ENCODE measurements at regions not wholly inside any gene's neighbourhood (a gene's known extent, or its start where the extent isn't known, plus 50 kb on each side); places are given as distances from the start of the nearest gene placed in this dataset.

DNA sequence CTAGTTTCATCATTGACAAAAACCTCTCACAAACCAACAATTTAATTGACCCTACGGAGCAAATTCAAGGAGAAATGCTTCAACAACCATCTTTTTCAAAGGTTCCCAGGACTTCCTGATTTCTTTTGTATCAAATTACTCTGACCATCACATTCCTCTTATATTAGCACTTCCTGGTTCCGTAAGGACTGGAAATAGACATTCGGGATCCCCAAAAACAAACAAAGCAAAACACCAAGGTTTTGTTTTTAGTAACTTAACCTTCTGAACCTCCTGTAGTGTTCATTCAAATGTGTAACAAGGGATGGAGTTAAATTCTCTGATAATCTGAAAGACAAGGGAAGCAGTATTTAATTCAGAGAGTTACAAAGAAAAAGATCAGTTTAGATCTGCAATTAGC is 387.6 kb upstream of the NRP1 start:
- Histone ChIP-seq H4K91ac (ENCODE audit: insufficient read length, low read depth, low read length) (no peak overlapping the region), H3T11ph (ENCODE audit: low read length) (no peak overlapping the region), H3K14ac (ENCODE audit: insufficient read depth, low read length) (no peak overlapping the region), H3K79me2 (ENCODE audit: insufficient read depth, low read length) (no peaks in the 10 kb centered on the region), H3K27me3 (ENCODE audit: insufficient read depth, low read length) (no peaks in the 10 kb centered on the region; the same call in 1 of the 2 replicates), H4K20me1 (ENCODE audit: control insufficient read depth, insufficient read depth, insufficient read length) (no peaks in the 10 kb centered on the region), H4K8ac (replicated peaks; ENCODE audit: insufficient read length, low read depth, low read length) (no peak overlapping the region), H3K4me2 (ENCODE audit: insufficient read depth, insufficient read length, low read length) (no peak overlapping the region), H3K4me1 (ENCODE audit: insufficient read depth, low read length) (no peaks in the 10 kb centered on the region; the same call in 1 of the 2 replicates), H3K9ac (ENCODE audit: extremely low read depth, insufficient read length, low read length) (no peak overlapping the region), H3K79me1 (ENCODE audit: insufficient read depth, low read depth, low read length, poor library complexity, severe bottlenecking) (no peaks in the 10 kb centered on the region), H3K4ac (ENCODE audit: low read depth, low read length) (no peak overlapping the region), H2BK120ac (ENCODE audit: low read depth, low read length, poor library complexity, severe bottlenecking) (no peak overlapping the region), H4K5ac (ENCODE audit: insufficient read length, low read depth, low read length) (no peak overlapping the region), H2BK20ac (ENCODE audit: low read depth, low read length, poor library complexity, severe bottlenecking) (no peak overlapping the region), H2BK12ac (ENCODE audit: insufficient read length, low read depth, low read length) (no peak overlapping the region), H3K23me2 (ENCODE audit: insufficient read length, low read depth, low read length, poor library complexity, severe bottlenecking) (no peaks in the 10 kb centered on the region), H2BK5ac (ENCODE audit: insufficient read length, low read length) (no peak overlapping the region), H3K9me3 (ENCODE audit: control insufficient read depth, low read depth, low read length) (no peaks in the 10 kb centered on the region), H3K27ac (ENCODE audit: insufficient read length, low read depth, low read length) (no peak overlapping the region), H2AFZ (ENCODE audit: low read length) (no peak overlapping the region), H3K23ac (ENCODE audit: insufficient read length, low read depth, low read length) (no peak overlapping the region), H3K18ac (ENCODE audit: insufficient read length, low read depth, low read length) (no peak overlapping the region), H2BK15ac (ENCODE audit: low read depth, low read length) (no peak overlapping the region), H2AK5ac (ENCODE audit: insufficient read length, low read length) (no peak overlapping the region), H3K56ac (ENCODE audit: insufficient read length, low read depth, low read length) (no peak overlapping the region)
- H3K27me3 Mint-ChIP-seq (ENCODE audit: low read depth): no peaks in the 10 kb centered on the region
- no peak overlapping the region for H3K4me3 Mint-ChIP-seq
- TF ChIP-seq, protein P1, sequence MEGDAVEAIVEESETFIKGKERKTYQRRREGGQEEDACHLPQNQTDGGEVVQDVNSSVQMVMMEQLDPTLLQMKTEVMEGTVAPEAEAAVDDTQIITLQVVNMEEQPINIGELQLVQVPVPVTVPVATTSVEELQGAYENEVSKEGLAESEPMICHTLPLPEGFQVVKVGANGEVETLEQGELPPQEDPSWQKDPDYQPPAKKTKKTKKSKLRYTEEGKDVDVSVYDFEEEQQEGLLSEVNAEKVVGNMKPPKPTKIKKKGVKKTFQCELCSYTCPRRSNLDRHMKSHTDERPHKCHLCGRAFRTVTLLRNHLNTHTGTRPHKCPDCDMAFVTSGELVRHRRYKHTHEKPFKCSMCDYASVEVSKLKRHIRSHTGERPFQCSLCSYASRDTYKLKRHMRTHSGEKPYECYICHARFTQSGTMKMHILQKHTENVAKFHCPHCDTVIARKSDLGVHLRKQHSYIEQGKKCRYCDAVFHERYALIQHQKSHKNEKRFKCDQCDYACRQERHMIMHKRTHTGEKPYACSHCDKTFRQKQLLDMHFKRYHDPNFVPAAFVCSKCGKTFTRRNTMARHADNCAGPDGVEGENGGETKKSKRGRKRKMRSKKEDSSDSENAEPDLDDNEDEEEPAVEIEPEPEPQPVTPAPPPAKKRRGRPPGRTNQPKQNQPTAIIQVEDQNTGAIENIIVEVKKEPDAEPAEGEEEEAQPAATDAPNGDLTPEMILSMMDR (conservative IDR thresholded peaks at IDR 0.05): no peak
- DNase-seq: no peak
- peaks cover 4 to 15% (median 4%) of the 10 kb centered on the region in 3 experiments for H3K36me3 Mint-ChIP-seq (ENCODE audit: insufficient read depth in 1 of 3, low read depth in 3 of 3)
- H3K4me1 Mint-ChIP-seq: peaks cover 27 to 33% of the 10 kb centered on the region in 2 experiments
- no CpG with 5 or more reads among the region's 3 CpGs for WGBS (ENCODE audit: extremely low coverage, insufficient read length, low lambda C conversion rate)
- H3K9me3 Mint-ChIP-seq: peaks cover 9 to 11% of the 10 kb centered on the region in 2 experiments
- H3K27ac Mint-ChIP-seq: peak overlapping the region in 2 of 3 experiments; percentile 16 to 71; a peak in 4 of 7 replicates

Measured in H9 (cell line).